NCI-H69 (cell line): ENCODE measurements at regions not wholly inside any gene's neighbourhood (a gene's known extent, or its start where the extent isn't known, plus 50 kb on each side); places are given as distances from the start of the nearest gene placed in this dataset.
A peak's percentile ranks its signal among the peaks of the same experiment; 100 is the strongest.
"Not testable (repeated sequence)": the region's sequence is repeated elsewhere in the genome, so short reads cannot be mapped to it uniquely, and the experiment has no call there.

Experiments
- DNase-seq: peaks from one replicate; lab custom pipeline; 2025; lab: John Stamatoyannopoulos, UW

DNA sequence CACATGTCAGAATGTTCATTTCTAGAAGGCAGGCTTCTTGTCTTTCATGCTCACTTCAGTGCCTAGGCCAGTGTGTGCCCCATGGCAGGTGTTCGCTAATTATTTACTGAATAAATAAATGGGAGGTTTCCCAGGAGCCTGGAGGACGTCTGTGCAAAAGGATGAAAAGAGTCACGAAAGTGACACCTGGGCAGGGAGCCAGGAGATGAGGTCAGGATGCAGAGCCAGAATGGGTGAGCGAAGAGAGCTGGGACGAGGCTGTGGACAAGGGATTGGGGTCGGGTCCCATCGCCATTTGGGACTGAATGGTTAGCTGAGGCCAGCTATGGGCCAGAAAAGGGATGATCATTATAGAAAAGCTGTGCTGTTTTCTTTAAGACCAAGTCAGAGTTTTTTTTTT, 560.4 kb downstream of the TBC1D22A start:
- DNase-seq = peak; percentile 47

DNA sequence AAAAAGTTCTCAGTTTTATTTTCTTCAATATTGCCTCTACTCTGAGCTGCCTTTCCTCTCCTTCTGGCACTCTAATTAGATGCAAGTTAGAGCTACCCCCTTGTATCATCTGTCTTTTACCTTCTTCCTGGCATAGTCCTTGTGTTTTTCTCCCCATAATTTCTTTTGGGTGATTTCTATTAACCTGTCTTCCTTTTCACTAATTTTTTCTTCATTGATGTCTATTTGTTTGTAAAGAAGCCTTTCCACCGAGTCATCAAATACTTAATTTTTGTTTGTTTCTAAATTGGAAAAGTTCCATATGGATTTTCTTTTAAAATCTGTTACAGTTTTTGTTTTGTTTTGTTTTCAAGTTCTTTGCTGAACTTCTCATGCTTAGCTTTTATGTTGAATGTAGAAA, 558.1 kb downstream of the TBC1D22A start:
- no peak for DNase-seq

DNA sequence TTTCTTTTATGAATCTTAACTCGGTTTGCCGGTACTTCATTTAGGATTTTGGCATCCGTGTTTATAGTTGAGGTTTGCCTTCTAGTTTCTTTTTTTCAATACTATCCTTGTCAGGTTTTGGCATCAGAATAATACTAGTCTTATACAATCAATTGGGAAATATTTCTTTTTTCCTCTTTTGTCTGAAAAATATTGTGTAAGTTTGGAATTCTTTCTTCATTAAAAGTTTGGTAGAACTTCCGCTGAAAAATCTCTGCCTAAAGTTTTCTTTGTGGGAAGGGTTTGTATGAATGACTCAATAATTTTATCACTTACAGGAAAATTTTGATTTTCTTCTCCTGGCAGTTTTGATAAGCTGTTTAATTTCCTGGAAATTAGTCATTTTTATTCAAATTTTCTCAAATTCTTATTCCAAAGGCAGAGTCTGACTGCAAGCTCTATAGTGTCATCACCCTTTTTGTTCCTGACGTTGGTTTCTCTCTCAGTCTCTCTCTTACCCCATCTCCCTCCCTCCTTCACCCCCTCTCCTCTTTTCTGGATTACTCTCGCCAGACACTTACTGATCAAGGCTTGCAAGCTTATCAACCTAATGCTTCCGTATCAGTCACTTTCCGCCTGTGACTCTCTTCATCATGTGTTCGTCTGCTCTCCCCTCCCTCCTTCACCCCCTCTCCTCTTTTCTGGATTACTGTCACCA, 555.7 kb downstream of the TBC1D22A start:
- DNase-seq = no peak

DNA sequence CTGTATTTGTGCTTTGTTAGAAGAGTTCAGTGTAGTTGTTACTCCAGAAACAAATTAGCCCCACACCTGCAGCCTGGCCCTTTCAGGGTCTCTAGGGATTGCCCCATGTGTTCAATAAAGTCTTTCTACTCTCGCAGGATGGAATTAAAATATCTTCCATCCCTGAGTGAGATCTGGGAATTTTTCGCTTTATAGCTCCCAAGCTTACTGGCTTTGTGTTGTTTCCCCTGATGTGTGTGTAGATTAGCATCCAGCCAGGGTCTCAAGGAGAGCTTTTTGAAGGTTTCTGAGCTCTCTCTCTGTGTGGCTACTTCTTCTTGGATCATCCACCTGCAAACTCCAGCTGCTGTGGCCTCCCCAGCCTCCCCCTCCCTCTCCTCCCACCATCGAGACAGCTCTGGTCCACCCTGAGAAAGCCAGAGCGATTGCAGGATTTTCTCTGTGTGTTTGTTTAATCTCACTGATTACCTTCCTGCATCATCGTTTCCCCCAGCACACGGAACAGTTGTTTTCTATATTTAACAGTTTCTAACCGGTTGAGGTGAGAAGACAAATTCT, 553.5 kb downstream of the TBC1D22A start:
- DNase-seq = no peak

DNA sequence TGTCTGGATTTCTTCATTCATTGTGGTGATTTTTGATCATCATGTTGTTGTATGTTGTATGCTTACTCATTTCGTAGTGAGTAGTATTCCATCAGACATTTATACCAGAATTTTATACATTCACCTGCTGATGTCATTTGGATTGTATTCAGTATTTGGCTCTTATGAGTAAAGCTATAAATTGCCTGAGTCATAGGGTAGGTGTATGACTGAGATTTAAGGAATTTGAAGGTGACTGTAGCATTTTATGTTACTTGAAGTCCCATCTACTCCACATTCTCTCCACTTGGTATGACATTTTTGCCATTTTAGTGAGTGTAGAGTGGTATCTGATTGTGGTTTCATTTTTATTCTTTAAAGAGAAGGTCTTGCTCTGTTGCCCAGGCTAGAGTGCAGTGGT, 548.2 kb downstream of the TBC1D22A start:
- no peak for DNase-seq

DNA sequence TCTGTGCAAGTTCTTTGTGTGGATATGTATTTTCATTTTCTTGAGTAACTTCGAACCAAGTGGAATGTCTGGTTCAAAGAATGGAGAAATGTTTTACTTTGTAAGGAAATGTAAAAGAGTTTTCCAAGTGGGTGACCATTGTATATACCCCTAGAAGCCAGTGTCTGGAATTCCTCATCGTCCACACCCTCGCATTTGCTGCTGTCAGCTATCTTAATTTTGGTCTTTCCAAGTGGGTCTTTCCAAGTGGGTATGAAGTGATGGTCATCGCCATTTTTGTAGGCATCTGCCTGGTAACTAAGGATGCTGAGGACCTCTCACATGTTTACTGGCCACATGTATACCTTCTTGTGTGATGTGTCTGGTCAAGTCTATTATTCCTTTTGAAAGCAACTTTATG, 547.5 kb downstream of the TBC1D22A start:
- no peak for DNase-seq

DNA sequence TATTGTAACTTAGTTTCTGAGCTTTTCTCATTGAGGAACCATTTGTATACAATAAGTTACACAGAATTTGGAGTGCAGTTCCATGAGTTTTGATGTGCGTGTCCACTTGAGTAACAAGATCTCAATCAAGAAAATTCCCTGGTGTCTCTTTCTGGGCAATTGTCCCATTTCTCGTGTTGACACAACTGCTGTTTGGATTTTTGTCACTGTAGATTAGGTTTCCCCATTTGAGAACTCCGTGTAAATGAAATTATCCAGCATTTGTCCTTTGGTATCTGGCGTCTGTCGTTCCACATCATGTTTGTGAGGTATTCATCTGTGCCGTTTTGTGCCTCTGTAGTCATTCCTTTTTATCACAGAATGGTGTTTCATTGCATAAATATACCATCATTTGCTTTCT, 547.0 kb downstream of the TBC1D22A start:
- no peak for DNase-seq

DNA sequence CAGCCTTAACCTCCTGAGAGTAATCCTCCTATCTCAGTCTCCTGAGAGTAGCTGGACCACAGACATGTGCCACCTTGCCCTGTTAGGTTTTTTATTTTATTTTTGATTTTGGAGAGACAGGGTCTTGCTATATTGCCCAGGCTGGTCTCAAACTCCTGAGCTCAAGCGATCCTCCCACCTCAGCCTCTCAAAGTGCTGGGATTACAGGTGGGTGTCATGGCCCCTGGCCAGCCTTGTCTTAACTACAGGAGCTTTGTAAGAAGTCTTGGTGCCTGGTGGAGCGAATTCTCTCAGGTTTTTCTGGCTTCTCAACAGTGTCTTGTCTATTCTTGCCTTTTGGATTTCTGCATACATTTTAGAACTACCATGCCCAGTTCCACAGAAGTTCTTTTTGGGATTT, 546.4 kb downstream of the TBC1D22A start:
- DNase-seq = no peak

DNA sequence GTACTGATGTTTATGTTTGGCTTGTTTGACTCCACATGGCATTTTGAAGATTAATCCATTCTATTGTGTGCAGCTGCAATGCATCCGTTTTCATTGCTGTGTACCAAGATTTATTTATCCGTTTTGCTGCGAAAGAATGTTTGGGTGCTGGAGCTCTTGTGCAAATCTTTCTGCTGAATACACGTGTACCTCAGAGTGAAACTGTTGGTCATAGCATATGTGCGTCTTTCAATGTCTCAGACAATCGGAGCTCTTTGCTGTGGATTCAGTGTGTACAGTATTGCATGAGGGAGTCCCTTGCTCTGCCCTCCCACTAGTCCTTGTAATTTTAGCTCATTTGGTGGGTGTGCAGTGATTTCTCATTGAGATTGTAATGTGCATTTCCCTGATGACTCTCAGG, 545.4 kb downstream of the TBC1D22A start:
- DNase-seq = no peak

DNA sequence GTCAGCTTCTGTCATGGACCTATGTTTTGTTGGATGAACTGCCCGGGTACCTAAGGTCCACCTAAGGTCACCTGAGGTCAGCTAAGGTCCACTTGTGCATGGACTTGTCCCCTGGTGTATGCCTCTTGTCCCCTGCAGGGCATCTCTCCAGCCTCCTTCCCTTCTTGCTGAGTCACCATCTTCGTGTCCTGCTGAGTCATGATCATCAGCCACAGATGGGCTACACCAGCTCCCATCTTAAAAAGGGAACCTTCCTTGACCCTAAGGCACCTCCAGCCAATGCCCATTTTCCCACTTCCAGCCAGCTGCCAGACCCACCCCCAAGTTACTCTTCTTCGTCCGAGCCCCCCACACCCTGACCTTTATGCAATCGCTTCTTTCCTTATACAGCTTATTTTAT, 544.9 kb downstream of the TBC1D22A start:
- no peak for DNase-seq

DNA sequence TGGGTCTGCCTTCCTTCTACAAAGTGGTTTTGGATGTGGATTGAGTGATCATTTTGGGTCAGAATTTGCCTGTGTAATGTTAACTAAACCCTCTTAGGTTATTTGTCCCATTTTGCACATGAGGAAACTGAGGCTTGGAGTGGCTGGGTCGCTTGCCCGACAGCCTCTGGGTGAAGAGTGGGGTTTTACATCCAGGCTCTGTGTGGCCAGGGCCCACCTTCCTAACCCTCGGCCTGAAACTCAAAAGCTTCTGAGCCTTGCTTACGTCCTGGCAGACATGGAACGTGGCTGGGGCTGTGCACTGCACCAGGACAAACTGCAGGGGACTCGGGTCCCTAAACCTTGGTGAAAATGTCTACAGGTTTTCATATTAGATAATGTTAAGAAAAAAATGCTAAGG, 542.4 kb downstream of the TBC1D22A start:
- DNase-seq = no peak

DNA sequence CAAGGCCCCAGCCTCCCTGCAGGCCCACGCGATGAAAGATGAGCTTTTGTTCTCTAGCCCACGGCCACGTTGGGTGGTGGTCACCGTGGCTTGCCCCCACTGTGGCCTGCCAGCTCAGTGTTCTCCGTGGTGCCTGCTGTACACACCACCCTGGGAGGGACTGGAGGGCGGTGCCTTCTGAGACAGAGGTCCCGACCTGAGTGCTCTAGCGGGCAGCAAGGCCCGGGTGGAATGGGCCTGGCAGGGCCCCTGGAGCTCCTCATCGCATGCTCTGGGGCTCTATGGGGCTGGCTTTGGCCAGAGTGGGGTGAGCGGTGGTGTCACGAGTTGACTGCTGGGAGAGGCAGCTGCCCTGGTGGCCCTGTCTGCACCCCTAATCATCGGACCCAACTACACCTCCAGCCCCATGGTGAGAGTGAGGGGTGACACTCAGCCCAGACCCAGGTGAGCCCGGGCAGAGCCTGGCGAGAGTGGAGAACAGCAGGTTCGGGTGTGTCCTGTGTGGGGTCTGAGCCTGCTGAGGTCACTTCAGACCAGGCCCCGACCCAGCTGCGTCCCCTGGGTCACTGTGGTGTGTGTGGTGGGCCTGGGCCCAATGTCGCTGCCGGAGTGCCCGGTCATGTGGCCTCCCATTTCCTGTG, 541.9 kb downstream of the TBC1D22A start:
- no peak for DNase-seq

DNA sequence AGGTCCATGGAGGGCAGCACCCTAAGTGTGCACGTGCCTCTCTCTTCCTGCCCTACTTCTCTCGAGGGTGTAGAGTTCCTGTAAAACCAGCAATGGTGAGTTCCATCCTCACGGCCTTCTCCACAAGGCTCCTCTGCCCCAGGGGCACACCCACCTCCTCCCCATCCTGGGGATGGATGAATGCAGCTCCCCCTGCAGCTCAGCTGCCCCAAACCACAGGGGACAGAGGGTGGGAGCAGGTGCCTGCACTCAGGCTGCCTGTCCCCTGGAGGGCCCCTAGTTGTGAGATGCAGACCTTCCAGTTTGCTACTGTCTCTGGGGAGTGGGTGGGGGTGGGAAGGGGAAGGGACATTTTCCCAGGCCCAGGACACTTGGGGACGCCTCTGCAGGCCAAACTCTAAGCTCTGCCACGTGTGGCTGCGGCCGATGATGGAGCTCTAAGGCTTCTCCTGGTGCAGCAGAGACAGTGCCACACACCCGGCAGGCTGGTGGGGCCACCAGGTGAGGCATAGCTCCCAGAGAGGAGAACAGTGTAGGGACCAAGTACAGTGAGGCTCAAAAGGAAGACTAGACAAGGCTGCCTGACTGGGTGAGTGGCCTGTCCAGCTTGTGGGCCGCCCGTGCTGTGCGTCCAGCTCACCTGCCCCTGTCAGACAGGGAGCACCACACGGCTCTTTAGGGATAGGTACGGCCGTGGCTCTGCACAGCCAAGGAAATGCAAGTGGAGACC, 540.9 kb downstream of the TBC1D22A start:
- no peak for DNase-seq

DNA sequence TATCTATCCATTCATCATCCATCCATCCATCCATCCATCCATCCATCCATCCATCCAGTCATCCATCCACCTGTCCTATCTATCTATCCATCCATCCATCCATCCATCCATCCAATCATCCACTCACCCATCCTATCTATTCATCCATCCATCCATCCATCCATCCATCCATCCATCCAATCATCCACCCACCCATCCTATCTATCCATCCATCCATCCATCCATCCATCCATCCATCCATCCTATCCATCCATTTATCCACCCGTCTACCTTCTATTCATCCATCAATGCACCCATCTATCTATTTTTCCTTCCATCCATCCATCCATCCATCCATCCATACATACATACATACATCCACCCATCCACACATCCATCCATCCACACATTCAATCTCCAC, 540.1 kb downstream of the TBC1D22A start:
- not testable (repeated sequence) for DNase-seq

DNA sequence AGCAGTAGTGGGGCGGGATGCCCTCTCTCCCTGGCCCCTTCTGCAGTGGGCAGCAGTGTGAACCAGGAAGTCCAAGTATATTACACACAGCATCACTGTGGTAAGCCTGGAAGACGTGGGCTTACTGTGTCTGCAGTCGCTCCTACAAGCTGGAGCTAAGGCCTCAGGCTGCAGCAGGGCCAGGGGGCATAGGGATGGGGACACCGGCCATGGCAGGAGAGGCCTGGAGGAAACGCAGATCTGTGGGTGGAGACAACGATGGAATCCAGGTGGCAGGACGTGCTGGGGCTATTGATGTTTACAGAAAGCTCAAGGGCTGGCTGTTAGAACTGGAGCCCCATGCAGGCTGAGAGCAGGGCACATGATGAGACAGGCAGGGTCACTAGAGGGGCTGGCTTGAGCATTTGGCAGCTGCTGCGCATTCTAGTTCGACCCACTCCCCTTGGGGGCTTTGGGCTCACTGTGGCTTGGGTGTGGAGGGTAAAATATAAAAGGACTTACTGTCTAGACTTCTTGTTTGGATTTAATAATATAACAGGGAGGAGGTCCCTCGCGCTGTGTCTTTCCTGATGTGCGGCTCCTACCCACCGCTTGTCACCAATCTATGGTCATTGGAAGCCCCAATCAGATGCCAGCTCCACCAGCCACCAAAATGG, 539.5 kb downstream of the TBC1D22A start:
- DNase-seq = no peak

DNA sequence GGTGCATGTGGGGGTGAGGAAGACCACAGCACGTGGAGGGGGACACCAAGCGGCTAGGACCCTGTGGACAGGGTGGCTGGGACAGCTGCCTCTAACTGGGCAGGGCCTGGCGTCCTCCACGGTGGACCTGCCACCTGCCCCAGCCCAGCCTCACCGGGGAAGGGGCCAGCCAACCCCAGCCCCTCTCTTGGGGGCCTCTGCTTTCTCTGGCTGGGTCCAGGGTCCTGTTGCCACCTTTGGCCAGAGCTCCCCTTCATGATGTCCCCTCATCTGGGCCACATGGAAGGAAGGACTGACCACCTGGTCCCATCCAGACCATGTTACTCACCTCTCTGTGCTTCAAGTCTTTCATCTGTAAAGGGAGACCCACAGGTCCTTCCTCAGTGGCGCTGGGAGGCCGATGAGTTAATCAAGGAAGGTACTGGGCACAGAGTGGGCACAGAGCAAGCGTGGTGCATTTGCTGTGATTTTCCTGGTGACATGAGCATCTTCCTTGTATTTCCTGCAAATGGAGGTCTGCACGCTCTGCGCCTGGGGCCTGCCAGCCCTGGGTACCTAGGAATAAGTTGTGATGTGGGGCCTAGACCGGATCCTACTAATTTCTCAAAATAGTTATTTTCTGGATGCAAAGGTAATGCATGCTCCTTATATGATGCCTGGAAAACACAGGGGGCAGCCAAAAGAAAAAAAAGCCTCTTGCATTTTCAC, 538.4 kb downstream of the TBC1D22A start:
- DNase-seq = no peak

DNA sequence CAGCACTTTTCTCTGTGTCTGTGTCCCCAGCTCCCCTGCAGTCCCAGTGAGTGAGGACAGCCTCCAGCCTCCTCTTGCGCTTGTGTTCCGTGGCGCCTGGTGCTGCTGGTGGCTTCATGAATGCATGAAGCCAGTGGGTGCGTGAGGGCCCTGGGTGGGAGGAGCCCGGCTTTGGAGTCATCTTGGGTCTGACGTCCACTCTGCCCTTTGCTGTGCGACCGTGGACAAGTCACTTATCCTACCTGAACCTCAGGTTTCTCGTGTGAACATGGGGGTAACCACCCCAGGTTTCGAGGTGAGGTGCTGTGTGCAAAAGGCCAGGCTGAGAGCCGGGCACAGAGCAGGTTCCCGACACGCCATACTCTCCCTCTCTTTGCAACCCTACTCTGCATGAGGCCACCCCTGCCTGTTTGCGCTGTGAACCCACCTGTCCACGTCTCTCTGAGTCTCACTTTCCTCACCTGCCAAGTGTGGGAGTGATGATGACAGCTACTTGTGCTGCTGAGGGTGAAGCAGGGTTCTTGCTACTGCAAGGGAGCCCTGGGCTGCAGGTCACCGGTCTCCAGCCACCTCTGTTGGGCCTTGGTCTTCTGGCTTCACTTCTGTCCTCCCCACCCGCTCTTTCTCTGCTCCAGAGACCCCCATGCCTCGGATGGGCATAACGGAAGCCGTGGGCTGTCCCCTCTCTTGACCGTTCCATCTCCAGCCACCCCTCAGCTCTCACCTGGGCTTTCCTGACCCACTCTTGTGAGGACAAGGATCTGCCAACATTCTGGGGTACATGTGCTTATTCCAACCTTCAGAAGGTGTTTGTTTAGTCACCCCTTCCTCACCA, 537.6 kb downstream of the TBC1D22A start:
- no peak for DNase-seq

DNA sequence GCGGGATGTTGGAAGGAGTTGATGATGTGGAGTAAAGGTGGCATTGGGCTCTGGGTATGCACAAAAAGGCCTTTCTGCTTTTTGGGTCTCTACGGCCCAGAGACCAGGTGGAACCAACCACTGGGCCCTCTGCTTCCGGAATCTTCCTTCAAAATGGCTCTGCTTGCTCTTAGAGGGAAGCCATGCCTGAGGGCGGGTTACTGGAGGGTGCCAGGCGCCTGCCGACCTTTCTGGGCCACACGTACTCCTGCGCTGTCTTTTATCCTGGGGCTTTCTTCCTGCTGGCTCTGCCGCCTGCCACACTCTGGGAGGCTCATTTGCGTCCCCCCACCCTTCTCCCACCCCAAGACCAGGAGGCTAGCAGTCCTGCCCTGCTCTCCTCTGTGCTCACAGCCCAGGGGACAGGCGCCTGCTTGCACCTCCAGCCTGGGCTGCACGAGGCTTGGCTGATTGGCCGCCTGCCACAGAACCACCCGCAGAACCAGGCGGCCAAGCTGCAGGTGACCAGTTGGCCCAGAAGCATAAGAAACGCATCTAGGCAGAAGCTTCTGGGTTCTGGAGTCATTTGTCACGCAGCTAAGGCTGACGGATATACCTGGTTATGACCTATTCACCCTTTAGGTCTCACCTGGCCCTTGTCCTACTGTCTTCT, 536.9 kb downstream of the TBC1D22A start:
- DNase-seq = no peak

DNA sequence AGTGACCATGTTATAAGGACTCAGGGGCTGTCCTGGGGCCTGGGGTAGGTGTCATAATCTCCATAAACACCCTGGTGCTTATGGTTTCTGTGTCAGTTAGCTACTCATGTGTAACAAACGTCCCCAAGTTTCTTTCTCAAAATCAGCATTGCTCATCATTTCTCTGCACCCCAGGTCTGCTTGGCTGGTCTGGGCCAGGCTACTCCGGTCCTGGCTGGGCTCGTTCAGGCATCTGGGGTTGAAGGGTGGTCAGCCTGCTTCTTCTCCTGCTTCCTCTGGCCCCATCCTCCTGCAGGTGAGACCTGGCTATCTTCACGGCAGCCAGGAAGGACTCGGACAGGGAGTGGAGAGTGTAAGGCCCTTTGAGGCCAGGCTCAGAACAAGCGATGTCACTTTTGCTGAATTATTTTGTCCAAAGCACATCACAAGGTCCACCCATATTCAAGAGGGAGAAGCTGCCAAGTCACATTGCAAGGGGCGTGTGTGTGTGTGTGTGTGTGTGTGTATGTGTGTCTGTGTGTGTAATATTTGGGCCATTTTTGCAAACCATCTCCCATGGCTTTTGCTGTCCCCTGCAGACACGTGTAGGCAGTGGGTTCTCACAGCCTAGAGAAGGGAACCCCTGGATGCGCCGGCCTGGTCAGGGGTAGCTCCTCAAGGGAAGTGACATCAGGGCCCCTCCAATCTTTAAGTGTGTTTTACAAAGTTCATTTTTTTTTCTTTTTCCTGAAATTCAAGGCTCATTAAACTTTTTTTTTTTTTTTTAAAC, 535.8 kb downstream of the TBC1D22A start:
- DNase-seq = no peak
